K562 (cell line): ENCODE measurements at regions not wholly inside any gene's neighbourhood (a gene's known extent, or its start where the extent isn't known, plus 50 kb on each side); places are given as distances from the start of the nearest gene placed in this dataset.

Experiments used
- ATAC-seq: fragments of 200-7000 bp; cut with Tn5 transposase; 3 replicates; pipeline ENCODE4 v1.9.1; 2020; ENCODE audit warnings: moderate library complexity
- BruUV-seq: library from RNA; stranded (reverse); fragments of 400-500 nt; replicated peaks from 2 replicates; lab custom pipeline; 2021; lab: Mats Ljungman, UMichigan
- CTCF ChIA-PET: fragments of 300-600 bp; formaldehyde crosslinking; extraction: SDS; loops from one replicate; lab custom pipeline; 2021; ENCODE audit warnings: low intra/inter-chr PET ratio; lab: Yijun Ruan, JAX
- POLR2A ChIA-PET: fragments of 300-600, 350-650 bp; sonication (Branson Sonifier 250); formaldehyde crosslinking; extraction: SDS; loops from one replicate; lab custom pipeline; 2021; ENCODE audit warnings: antibody characterized with exemption, inconsistent platforms; lab: Yijun Ruan, JAX
- DNase-seq, 4 experiments: peaks; one replicate each; pipeline versions ENCODE4 v3.0.0 to v3.0.0-alpha.2; 2011 to 2018; ENCODE audit warnings: low spot score in 3 of 4, mixed read lengths in 3 of 4; ENCODE audit errors: extremely low read depth in 1 of 4
- FAIRE-seq: peaks from 2 replicates; lab custom pipeline; 2011; peaks lifted over from hg19 to GRCh38; lab: Jason Lieb, UNC
- H2AFZ ChIP-seq: 2 replicates; pipeline ENCODE4 v1.6.0; 2011; ENCODE audit warnings: low read depth, low read length, control low read depth, inconsistent platforms
- H3K27ac ChIP-seq: fragments of 200-600 bp; 3 replicates; pipeline ENCODE4 v1.8.0; 2011; ENCODE audit warnings: low read depth, mild to moderate bottlenecking, control low read depth, inconsistent platforms, low read length, moderate library complexity, mixed read lengths; ENCODE audit errors: extremely low read depth
- H3K27me3 ChIP-seq, 2 experiments: fragments of 300-600 bp in 1 of 2; 2 replicates in 1 of 2; 3 replicates in 1 of 2; pipeline versions ENCODE4 v1.6.0 to v1.8.0; 2011; ENCODE audit warnings: inconsistent platforms in 2 of 2, low read length in 2 of 2, mild to moderate bottlenecking in 1 of 2, mixed read lengths in 1 of 2, moderate library complexity in 1 of 2; ENCODE audit not compliant: control insufficient read depth in 2 of 2, insufficient read depth in 2 of 2
- H3K36me3 ChIP-seq: fragments of 300-600 bp; 3 replicates; pipeline ENCODE4 v1.8.0; 2011; ENCODE audit warnings: mild to moderate bottlenecking, low read length, inconsistent platforms; ENCODE audit not compliant: control insufficient read depth, insufficient read depth
- H3K4me1 ChIP-seq, 2 experiments: fragments of 200-600 bp in 1 of 2; replicated peaks in 1 of 2; 2 replicates in 1 of 2; 3 replicates in 1 of 2; pipeline versions ENCODE4 v1.5.1 to v1.8.0; 2011; ENCODE audit warnings: inconsistent platforms in 2 of 2, low read length in 2 of 2, mild to moderate bottlenecking in 1 of 2, mixed read lengths in 1 of 2, moderate library complexity in 1 of 2; ENCODE audit not compliant: control insufficient read depth in 2 of 2, insufficient read depth in 2 of 2
- H3K4me2 ChIP-seq: 2 replicates; pipeline ENCODE4 v1.6.1; 2011; ENCODE audit warnings: low read length, control low read depth, inconsistent platforms, mixed read lengths; ENCODE audit not compliant: insufficient read depth
- H3K4me3 ChIP-seq: fragments of 200-600 bp; sonication (generic), shearing (Covaris generic); 2 replicates; pipeline ENCODE4 v1.5.1; 2016; ENCODE audit warnings: control low read depth, inconsistent platforms
- H3K79me2 ChIP-seq: fragments of 200-600 bp; 3 replicates; pipeline ENCODE4 v1.8.0; 2011; ENCODE audit warnings: low read length, inconsistent platforms; ENCODE audit not compliant: control insufficient read depth, insufficient read depth
- H3K9ac ChIP-seq, 2 experiments: 2 replicates each; pipeline versions ENCODE4 v1.6.0 to v1.6.1; 2011; ENCODE audit warnings: low read depth in 2 of 2, low read length in 2 of 2, control low read depth in 1 of 2, inconsistent platforms in 1 of 2, mild to moderate bottlenecking in 1 of 2, mixed read lengths in 1 of 2; ENCODE audit not compliant: insufficient read depth in 1 of 2
- H3K9me1 ChIP-seq: one replicate; pipeline ENCODE4 v1.6.0; 2011; ENCODE audit warnings: inconsistent platforms, mild to moderate bottlenecking, low read length, moderate library complexity; ENCODE audit not compliant: control insufficient read depth, insufficient read depth
- H3K9me3 ChIP-seq: replicated peaks from 2 replicates; pipeline ENCODE4 v1.5.1; 2011; ENCODE audit warnings: low read depth, low read length, inconsistent platforms; ENCODE audit not compliant: control insufficient read depth, insufficient read depth
- H4K20me1 ChIP-seq: replicated peaks from 2 replicates; pipeline ENCODE4 v1.6.1; 2011; ENCODE audit warnings: low read length, inconsistent platforms, mixed read lengths; ENCODE audit not compliant: control insufficient read depth, insufficient read depth
- ATF4 ChIP-seq: fragments of 450-650 bp; formaldehyde crosslinking; IDR thresholded peaks from 2 replicates; pipeline ENCODE4 v1.4.0; 2022; ENCODE audit warnings: mild to moderate bottlenecking, moderate library complexity
- BHLHE40 ChIP-seq: IDR thresholded peaks from 2 replicates; pipeline ENCODE4 v1.6.1; 2011; ENCODE audit warnings: low read length, improper control_type of control experiment
- CBX3 ChIP-seq, 2 experiments: IDR thresholded peaks; 1 replicate in 1 of 2; 2 replicates in 1 of 2; pipeline ENCODE4 v1.6.1; 2012; ENCODE audit warnings: inconsistent platforms in 2 of 2, low read length in 2 of 2, borderline replicate concordance in 1 of 2, control low read depth in 1 of 2
- LEF1 ChIP-seq: fragments of 450-650 bp; IDR thresholded peaks from 2 replicates; pipeline ENCODE4 v1.6.1; 2016; ENCODE audit warnings: mild to moderate bottlenecking
- MXI1 ChIP-seq: IDR thresholded peaks from 2 replicates; pipeline ENCODE4 v1.6.1; 2011; ENCODE audit warnings: low read depth, mild to moderate bottlenecking, improper control_type of control experiment, low read length
- NR4A1 ChIP-seq, 2 experiments: fragments of 250-450 bp in 1 of 2; fragments of 450-650 bp in 1 of 2; sonication (Bioruptor Pico) in 1 of 2; IDR thresholded peaks; 2 replicates each; pipeline versions ENCODE4 v1.4.0 to v1.6.1; 2016 to 2020; ENCODE audit warnings: mild to moderate bottlenecking in 2 of 2, missing compliant biosample characterization in 1 of 2, missing genetic modification characterization in 1 of 2, moderate library complexity in 1 of 2
- PPARD ChIP-seq: fragments of 250-450 bp; sonication (Bioruptor Pico); IDR thresholded peaks from 2 replicates; pipeline ENCODE4 v1.8.0; 2022; ENCODE audit warnings: inconsistent platforms, mild to moderate bottlenecking, moderate library complexity
- SRSF3 ChIP-seq: fragments of 200-400 bp; formaldehyde crosslinking; IDR thresholded peaks from 2 replicates; pipeline ENCODE4 v1.6.1; 2016; ENCODE audit warnings: mild to moderate bottlenecking, low read length, moderate library complexity; ENCODE audit not compliant: insufficient read depth
- USF1 ChIP-seq: sonication (generic); formaldehyde crosslinking; IDR thresholded peaks from 2 replicates; pipeline ENCODE4 v1.9.0; 2022; ENCODE audit warnings: mild to moderate bottlenecking, missing genetic modification reagents
- ZBTB49 ChIP-seq: sonication (generic); formaldehyde crosslinking; IDR thresholded peaks from 2 replicates; pipeline ENCODE4 v1.8.0; 2022; ENCODE audit warnings: missing genetic modification reagents, mild to moderate bottlenecking, borderline replicate concordance
- ZNF212 ChIP-seq: fragments of 450-650 bp; formaldehyde crosslinking; IDR thresholded peaks from 2 replicates; pipeline ENCODE4 v1.4.0; 2020; ENCODE audit warnings: mild to moderate bottlenecking
- ZNF347 ChIP-seq: fragments of 450-650 bp; formaldehyde crosslinking; IDR thresholded peaks from 2 replicates; pipeline ENCODE4 v1.4.0; 2020; ENCODE audit warnings: low read depth, mild to moderate bottlenecking, moderate library complexity
- WGBS: fragments of 100-300 bp; shearing (Covaris generic); methylation state at CpG from one replicate; pipeline ENCODE4 v1.1.6; 2016; ENCODE audit warnings: low coverage, mixed read lengths; ENCODE audit not compliant: insufficient coverage; ENCODE audit errors: missing lambda C conversion rate; 5-methylcytosine and 5-hydroxymethylcytosine counted together
- in situ Hi-C: fragments of 300-500 bp; cut with MboI; formaldehyde crosslinking; loops from 4 replicates; pipeline ENCODE4 v1.15.0; 2018; ENCODE audit warnings: inconsistent platforms, mixed read lengths
- intact Hi-C: fragments of 100-400 bp; cut with micrococcal nuclease; formaldehyde crosslinking; loops from 2 replicates; pipeline ENCODE4 v1.14.2; 2022
- TF ChIP-seq, protein P1 (sequence below): fragments of 450-650 bp; IDR thresholded peaks from 2 replicates; pipeline ENCODE4 v1.6.1; 2016; ENCODE audit warnings: mild to moderate bottlenecking
- TF ChIP-seq, protein P2 (sequence below), 2 experiments: fragments of 250-450 bp in 1 of 2; fragments of 450-650 bp in 1 of 2; sonication (Bioruptor Pico) in 1 of 2; IDR thresholded peaks; 2 replicates each; pipeline versions ENCODE4 v1.6.1 to v1.8.0; 2016 to 2021; ENCODE audit warnings: mild to moderate bottlenecking in 2 of 2, moderate library complexity in 2 of 2, missing compliant biosample characterization in 1 of 2, missing genetic modification characterization in 1 of 2

GRCh38 chr13:63026285-63026797, 1610.7 kb upstream of the PCDH20 start (continued):
- TF ChIP-seq ZNF347, result no peak
- no peak for TF ChIP-seq ATF4 (CRISPR knock-in tag)
- TF ChIP-seq, protein P1, sequence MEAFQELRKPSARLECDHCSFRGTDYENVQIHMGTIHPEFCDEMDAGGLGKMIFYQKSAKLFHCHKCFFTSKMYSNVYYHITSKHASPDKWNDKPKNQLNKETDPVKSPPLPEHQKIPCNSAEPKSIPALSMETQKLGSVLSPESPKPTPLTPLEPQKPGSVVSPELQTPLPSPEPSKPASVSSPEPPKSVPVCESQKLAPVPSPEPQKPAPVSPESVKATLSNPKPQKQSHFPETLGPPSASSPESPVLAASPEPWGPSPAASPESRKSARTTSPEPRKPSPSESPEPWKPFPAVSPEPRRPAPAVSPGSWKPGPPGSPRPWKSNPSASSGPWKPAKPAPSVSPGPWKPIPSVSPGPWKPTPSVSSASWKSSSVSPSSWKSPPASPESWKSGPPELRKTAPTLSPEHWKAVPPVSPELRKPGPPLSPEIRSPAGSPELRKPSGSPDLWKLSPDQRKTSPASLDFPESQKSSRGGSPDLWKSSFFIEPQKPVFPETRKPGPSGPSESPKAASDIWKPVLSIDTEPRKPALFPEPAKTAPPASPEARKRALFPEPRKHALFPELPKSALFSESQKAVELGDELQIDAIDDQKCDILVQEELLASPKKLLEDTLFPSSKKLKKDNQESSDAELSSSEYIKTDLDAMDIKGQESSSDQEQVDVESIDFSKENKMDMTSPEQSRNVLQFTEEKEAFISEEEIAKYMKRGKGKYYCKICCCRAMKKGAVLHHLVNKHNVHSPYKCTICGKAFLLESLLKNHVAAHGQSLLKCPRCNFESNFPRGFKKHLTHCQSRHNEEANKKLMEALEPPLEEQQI, result no peak
- TF ChIP-seq MXI1, result no peak
- TF ChIP-seq ZNF212 (CRISPR knock-in tag), result no peak
- TF ChIP-seq CBX3 (IDR thresholded peaks at IDR 0.05; ENCODE audit: borderline replicate concordance in 1 of 2, low read length in 2 of 2), result no peak
- TF ChIP-seq, all 486 proteins: peak for 0

DNA sequence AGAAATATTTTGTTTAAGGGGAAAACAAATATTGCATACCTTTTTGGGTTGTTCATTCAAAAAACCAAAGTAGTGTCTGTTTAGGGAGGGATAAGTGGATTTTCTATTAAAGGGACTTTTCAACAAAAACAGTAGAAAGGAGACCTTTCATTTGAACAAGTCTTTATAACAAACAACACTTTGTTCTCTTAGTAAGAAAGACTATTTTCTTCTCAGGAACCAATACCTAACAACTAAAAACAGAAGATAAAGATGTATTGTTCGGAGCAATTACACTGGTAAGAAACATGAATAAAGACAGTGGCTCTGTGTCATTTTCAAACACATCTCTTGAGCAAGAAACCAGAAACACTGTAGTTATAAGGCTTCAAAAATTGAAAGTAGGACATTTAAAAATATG, 1610.1 kb upstream of the PCDH20 start:
- ATAC-seq, result no peak
- Histone ChIP-seq H2AFZ (no peak overlapping the region), H3K27ac (no peak overlapping the region), H3K9me1 (no peaks in the 10 kb centered on the region), H3K4me3 (no peak overlapping the region), H3K27me3 (no peaks in the 10 kb centered on the region), H3K4me2 (no peak overlapping the region), H4K20me1 (no peaks in the 10 kb centered on the region), H3K36me3 (no peaks in the 10 kb centered on the region), H3K9me3 (no peaks in the 10 kb centered on the region), H3K79me2 (no peaks in the 10 kb centered on the region), H3K4me1 (no peaks in the 10 kb centered on the region), H3K9ac (no peak overlapping the region)
- ChIA-PET CTCF (no interaction called here), POLR2A (no interaction called here)
- no peak for FAIRE-seq
- WGBS, result 0% methylated on average over 1 of the region's 1 CpG
- in situ Hi-C loops (no loop called here), intact Hi-C loops (no loop called here)
- DNase-seq, result no peak
- no TSS peak for BruUV-seq
- TF ChIP-seq LEF1 (no peak), ZBTB49 (no peak), SRSF3 (no peak), USF1 (no peak), NR4A1 (CRISPR knock-in tag; IDR thresholded peaks at IDR 0.05) (no peak), NR4A1 (tag; IDR thresholded peaks at IDR 0.05) (no peak), BHLHE40 (no peak), PPARD (no peak)
- TF ChIP-seq, protein P2, sequence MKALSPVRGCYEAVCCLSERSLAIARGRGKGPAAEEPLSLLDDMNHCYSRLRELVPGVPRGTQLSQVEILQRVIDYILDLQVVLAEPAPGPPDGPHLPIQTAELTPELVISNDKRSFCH (CRISPR knock-in tag; IDR thresholded peaks at IDR 0.05), result no peak
- TF ChIP-seq, protein P2 (tag; IDR thresholded peaks at IDR 0.05), result no peak
